Stimulated activated naive CD8-positive, alpha-beta T cell treated with anti-CD3 and anti-CD28 coated beads, Interleukin-15, Interleukin-2, amounts not matched to agents 100 ng/mL and 50 ng/mL, for 24 hours (primary cell): ENCODE measurements at regions not wholly inside any gene's neighbourhood (a gene's known extent, or its start where the extent isn't known, plus 50 kb on each side); places are given as distances from the start of the nearest gene placed in this dataset.
"Not testable (repeated sequence)": the region's sequence is repeated elsewhere in the genome, so short reads cannot be mapped to it uniquely, and the experiment has no call there.

Source experiments
- H3K27ac Mint-ChIP-seq: one replicate; pipeline ENCODE4 v1.8.0; 2021; ENCODE audit warnings: mild to moderate bottlenecking, mixed read lengths
- H3K27me3 Mint-ChIP-seq: one replicate; pipeline ENCODE4 v1.8.0; 2021; ENCODE audit warnings: mixed read lengths
- H3K36me3 Mint-ChIP-seq: one replicate; pipeline ENCODE4 v1.8.0; 2021; ENCODE audit warnings: low read depth, mixed read lengths
- H3K4me1 Mint-ChIP-seq: one replicate; pipeline ENCODE4 v1.8.0; 2021; ENCODE audit warnings: low read depth, mixed read lengths
- H3K4me3 Mint-ChIP-seq: one replicate; pipeline ENCODE4 v1.8.0; 2021; ENCODE audit warnings: mild to moderate bottlenecking, mixed read lengths
- H3K9me3 Mint-ChIP-seq: one replicate; pipeline ENCODE4 v1.8.0; 2021; ENCODE audit warnings: mixed read lengths

GRCh38 chr14:42508209-42508946 is 901.7 kb downstream of the LRFN5 start:
- H3K9me3 Mint-ChIP-seq, result peaks cover 26% of the 10 kb centered on the region
- H3K36me3 Mint-ChIP-seq, result no peaks in the 10 kb centered on the region
- no peaks in the 10 kb centered on the region for H3K27me3 Mint-ChIP-seq
- no peak overlapping the region for H3K4me3 Mint-ChIP-seq
- H3K4me1 Mint-ChIP-seq, result no peaks in the 10 kb centered on the region
- H3K27ac Mint-ChIP-seq, result no peak overlapping the region

DNA sequence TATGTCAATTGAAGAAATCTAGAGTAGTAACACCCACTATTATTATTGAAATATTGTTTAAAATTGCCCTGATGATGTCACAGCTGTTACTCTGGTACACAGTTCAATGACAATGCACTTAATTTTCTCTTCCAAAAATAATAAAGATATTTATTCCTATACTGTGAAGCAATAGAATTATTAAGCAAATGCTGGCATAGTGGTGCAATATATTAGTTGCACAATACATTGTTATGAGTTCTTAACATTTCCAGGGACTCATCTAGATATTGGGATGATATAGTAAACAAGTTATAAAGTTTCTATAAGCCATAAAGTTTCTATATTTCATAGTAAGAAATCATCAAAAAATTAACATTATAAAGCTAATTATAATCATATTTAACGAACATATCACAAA is 897.8 kb downstream of the LRFN5 start:
- H3K4me3 Mint-ChIP-seq, result no peak overlapping the region
- peaks cover 19% of the 10 kb centered on the region for H3K9me3 Mint-ChIP-seq
- H3K36me3 Mint-ChIP-seq, result no peaks in the 10 kb centered on the region
- H3K4me1 Mint-ChIP-seq, result no peaks in the 10 kb centered on the region
- no peaks in the 10 kb centered on the region for H3K27me3 Mint-ChIP-seq
- no peak overlapping the region for H3K27ac Mint-ChIP-seq

DNA sequence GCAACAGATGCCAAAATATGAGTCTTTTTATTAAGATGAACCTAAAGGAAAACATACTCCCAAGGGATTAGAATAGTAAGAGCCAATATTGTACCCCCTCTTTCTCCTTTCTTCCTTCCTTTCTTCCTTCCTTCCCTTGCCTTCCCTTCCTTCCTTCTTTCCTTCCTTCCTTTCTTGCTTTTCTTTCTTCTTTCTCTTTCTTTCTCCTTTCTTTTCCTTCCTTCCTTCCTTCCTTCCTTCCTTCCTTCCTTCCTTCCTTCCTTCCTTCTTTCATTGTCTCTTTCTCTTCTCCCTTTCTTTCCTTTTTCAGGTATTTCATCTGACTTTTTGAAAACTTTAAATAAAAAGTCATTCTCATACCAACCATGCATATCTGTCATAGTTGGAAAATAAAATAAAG is 892.5 kb downstream of the LRFN5 start:
- no peak overlapping the region for H3K27ac Mint-ChIP-seq
- no peak overlapping the region for H3K4me3 Mint-ChIP-seq
- no peaks in the 10 kb centered on the region for H3K27me3 Mint-ChIP-seq
- H3K4me1 Mint-ChIP-seq, result no peaks in the 10 kb centered on the region
- no peaks in the 10 kb centered on the region for H3K9me3 Mint-ChIP-seq
- H3K36me3 Mint-ChIP-seq, result no peaks in the 10 kb centered on the region

- no peaks in the 10 kb centered on the region for H3K4me1 Mint-ChIP-seq
- no peaks in the 10 kb centered on the region for H3K27me3 Mint-ChIP-seq
- no peak overlapping the region for H3K4me3 Mint-ChIP-seq
- H3K36me3 Mint-ChIP-seq, result no peaks in the 10 kb centered on the region
- no peaks in the 10 kb centered on the region for H3K9me3 Mint-ChIP-seq
- H3K27ac Mint-ChIP-seq, result no peak overlapping the region
These were observed 883.9 kb downstream of the LRFN5 start for GRCh38 chr14:42490536-42490935.

- Mint-ChIP-seq H3K27me3 (no peaks in the 10 kb centered on the region), H3K36me3 (no peaks in the 10 kb centered on the region), H3K4me3 (no peak overlapping the region), H3K9me3 (no peaks in the 10 kb centered on the region), H3K4me1 (no peaks in the 10 kb centered on the region), H3K27ac (no peak overlapping the region)
These were observed 882.3 kb downstream of the LRFN5 start for GRCh38 chr14:42488965-42489364.

- H3K9me3 Mint-ChIP-seq, H3K27me3 Mint-ChIP-seq, H3K4me1 Mint-ChIP-seq, H3K36me3 Mint-ChIP-seq, H3K27ac Mint-ChIP-seq, H3K4me3 Mint-ChIP-seq: not testable (repeated sequence)
These were observed 875.8 kb downstream of the LRFN5 start for GRCh38 chr14:42482345-42482971.

- not testable (repeated sequence) for H3K27me3 Mint-ChIP-seq, H3K4me3 Mint-ChIP-seq, H3K36me3 Mint-ChIP-seq, H3K4me1 Mint-ChIP-seq, H3K9me3 Mint-ChIP-seq, H3K27ac Mint-ChIP-seq
These were observed 875.0 kb downstream of the LRFN5 start for GRCh38 chr14:42481714-42482113.

GRCh38 chr14:42480255-42480654 is 873.6 kb downstream of the LRFN5 start:
- Mint-ChIP-seq H3K36me3 (no peaks in the 10 kb centered on the region), H3K9me3 (no peaks in the 10 kb centered on the region), H3K4me1 (no peaks in the 10 kb centered on the region), H3K27ac (no peak overlapping the region), H3K4me3 (no peak overlapping the region), H3K27me3 (no peaks in the 10 kb centered on the region)

- no peak overlapping the region for H3K27ac Mint-ChIP-seq
- no peaks in the 10 kb centered on the region for H3K27me3 Mint-ChIP-seq
- H3K4me1 Mint-ChIP-seq, result no peaks in the 10 kb centered on the region
- H3K4me3 Mint-ChIP-seq, result no peak overlapping the region
- no peaks in the 10 kb centered on the region for H3K36me3 Mint-ChIP-seq
- H3K9me3 Mint-ChIP-seq, result peaks cover 6% of the 10 kb centered on the region
These were observed 868.6 kb downstream of the LRFN5 start for GRCh38 chr14:42475289-42475688.

GRCh38 chr14:42470427-42470719 is 863.7 kb downstream of the LRFN5 start:
- no peaks in the 10 kb centered on the region for H3K27me3 Mint-ChIP-seq
- no peaks in the 10 kb centered on the region for H3K4me1 Mint-ChIP-seq
- H3K27ac Mint-ChIP-seq, result no peak overlapping the region
- H3K9me3 Mint-ChIP-seq, result peaks cover 10% of the 10 kb centered on the region
- no peaks in the 10 kb centered on the region for H3K36me3 Mint-ChIP-seq
- no peak overlapping the region for H3K4me3 Mint-ChIP-seq

DNA sequence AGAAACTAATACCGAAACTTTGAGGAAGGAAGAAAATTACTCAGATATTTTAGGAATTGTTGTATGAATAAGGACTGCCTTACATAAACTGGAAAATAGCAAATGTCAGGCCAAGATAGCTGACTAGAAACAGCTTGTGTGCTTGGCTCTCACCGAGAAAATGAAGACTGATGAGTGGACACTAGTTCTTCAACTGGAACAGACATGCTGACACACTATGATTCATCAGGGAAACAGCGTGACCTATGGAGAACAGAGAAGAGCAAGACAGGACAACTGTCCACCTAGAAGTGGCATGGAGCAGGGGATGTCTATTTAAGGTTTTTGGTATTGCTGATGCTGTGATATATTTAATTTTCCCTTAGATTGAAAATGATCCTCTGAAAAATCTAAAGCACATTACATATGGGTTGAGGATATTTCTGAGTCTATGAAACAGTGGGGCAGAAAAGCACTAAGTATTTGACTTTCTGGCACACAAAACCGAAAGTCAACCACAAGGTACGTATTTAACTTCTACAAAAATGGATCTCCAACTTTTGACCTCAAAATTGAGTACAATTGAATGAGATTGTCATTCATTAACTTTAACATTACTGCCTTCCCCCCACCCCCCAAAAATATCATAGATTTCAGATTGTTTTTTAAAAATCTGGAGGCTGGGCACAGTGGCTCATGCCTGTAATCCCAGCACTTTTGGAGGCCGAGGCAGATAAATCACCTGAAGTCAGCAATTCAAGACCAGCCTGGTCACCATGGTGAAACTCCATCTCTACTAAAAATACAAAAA is 863.2 kb downstream of the LRFN5 start:
- Mint-ChIP-seq H3K4me1 (no peaks in the 10 kb centered on the region), H3K36me3 (no peaks in the 10 kb centered on the region), H3K27ac (no peak overlapping the region), H3K4me3 (no peak overlapping the region), H3K27me3 (no peaks in the 10 kb centered on the region), H3K9me3 (peaks cover 10% of the 10 kb centered on the region)

GRCh38 chr14:42460673-42461072 is 854.0 kb downstream of the LRFN5 start:
- H3K4me3 Mint-ChIP-seq, result no peak overlapping the region
- H3K4me1 Mint-ChIP-seq, result no peaks in the 10 kb centered on the region
- no peak overlapping the region for H3K27ac Mint-ChIP-seq
- H3K36me3 Mint-ChIP-seq, result no peaks in the 10 kb centered on the region
- H3K27me3 Mint-ChIP-seq, result no peaks in the 10 kb centered on the region
- peaks cover 7% of the 10 kb centered on the region for H3K9me3 Mint-ChIP-seq

DNA sequence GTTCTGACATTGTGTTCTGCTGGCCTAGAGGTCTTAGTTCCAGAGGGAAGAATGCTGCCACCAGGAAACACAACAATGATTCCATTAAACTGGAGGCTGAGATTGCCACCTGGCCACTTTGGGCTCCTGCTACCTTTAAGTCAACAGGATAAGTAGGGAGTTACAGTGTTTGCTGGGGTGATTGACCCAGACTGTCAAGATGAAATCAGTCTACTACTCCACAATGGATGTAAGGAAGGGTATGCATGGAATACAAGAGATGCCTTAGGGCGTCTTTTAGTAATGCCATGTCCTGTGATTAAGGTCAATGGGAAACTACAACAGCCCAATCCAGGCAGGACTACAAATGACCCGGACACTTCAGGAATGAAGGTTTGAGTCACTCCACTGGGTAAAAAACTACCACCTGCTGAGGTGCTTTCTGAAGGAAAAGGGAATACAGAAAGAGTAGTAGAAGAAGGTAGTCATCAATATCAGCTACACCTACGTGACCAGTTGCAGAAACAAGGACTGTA is 852.6 kb downstream of the LRFN5 start:
- no peaks in the 10 kb centered on the region for H3K36me3 Mint-ChIP-seq
- H3K27me3 Mint-ChIP-seq, result no peaks in the 10 kb centered on the region
- no peak overlapping the region for H3K27ac Mint-ChIP-seq
- H3K4me1 Mint-ChIP-seq, result no peaks in the 10 kb centered on the region
- H3K4me3 Mint-ChIP-seq, result no peak overlapping the region
- peaks cover 7% of the 10 kb centered on the region for H3K9me3 Mint-ChIP-seq

GRCh38 chr14:42441615-42442014 is 834.9 kb downstream of the LRFN5 start:
- H3K4me3 Mint-ChIP-seq, result no peak overlapping the region
- H3K27me3 Mint-ChIP-seq, result no peaks in the 10 kb centered on the region
- H3K36me3 Mint-ChIP-seq, result no peaks in the 10 kb centered on the region
- no peaks in the 10 kb centered on the region for H3K9me3 Mint-ChIP-seq
- no peaks in the 10 kb centered on the region for H3K4me1 Mint-ChIP-seq
- H3K27ac Mint-ChIP-seq, result no peak overlapping the region

DNA sequence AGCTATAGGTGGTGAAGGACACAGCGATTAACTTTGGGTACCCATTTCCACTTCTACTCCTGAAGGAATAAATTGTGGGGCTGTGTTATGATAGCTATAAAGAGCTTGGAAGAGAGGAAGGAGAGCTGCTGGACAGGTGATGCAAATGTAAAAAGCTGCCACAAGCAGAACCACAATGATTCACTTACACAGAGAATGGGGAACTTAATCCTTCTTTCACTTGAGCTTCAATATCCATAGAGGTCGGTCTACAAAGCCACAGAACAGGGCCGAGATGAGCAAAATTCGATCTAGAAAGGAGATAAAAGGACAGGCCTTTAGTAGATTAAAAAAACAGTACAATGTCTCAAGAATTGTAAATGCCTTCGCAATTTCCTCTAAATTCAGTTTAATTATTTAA is 831.1 kb downstream of the LRFN5 start:
- Mint-ChIP-seq H3K36me3 (no peaks in the 10 kb centered on the region), H3K27me3 (no peaks in the 10 kb centered on the region), H3K4me1 (no peaks in the 10 kb centered on the region), H3K27ac (no peak overlapping the region), H3K4me3 (no peak overlapping the region), H3K9me3 (no peaks in the 10 kb centered on the region)
